Right kidney (tissue), 1 donor: ENCODE measurements at regions not wholly inside any gene's neighbourhood (a gene's known extent, or its start where the extent isn't known, plus 50 kb on each side); places are given as distances from the start of the nearest gene placed in this dataset.
"Not testable (repeated sequence)": the region's sequence is repeated elsewhere in the genome, so short reads cannot be mapped to it uniquely, and the experiment has no call there.

Source experiments
- DNase-seq: peaks from one replicate; pipeline ENCODE4 v3.0.0-alpha.2; 2016

DNA sequence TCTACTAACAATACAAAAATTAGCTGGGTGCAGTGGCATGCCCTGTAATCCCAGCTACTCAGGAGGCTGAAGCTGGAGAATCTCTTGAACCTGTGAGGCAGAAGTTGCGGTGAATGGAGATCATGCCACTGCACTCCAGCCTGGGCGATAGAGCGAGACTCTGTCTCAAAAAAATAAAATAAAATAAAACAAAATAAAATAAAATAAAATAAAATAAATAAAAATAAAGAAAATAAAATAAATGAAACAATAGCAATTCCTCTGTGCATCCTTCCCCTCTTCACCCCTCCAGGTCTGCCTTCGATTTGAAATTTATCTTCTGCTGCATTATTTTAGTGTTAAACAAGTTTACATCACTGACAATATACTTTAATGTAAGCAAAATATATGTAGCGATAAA, 63.0 kb upstream of the UXS1 start:
- no peak for DNase-seq

DNA sequence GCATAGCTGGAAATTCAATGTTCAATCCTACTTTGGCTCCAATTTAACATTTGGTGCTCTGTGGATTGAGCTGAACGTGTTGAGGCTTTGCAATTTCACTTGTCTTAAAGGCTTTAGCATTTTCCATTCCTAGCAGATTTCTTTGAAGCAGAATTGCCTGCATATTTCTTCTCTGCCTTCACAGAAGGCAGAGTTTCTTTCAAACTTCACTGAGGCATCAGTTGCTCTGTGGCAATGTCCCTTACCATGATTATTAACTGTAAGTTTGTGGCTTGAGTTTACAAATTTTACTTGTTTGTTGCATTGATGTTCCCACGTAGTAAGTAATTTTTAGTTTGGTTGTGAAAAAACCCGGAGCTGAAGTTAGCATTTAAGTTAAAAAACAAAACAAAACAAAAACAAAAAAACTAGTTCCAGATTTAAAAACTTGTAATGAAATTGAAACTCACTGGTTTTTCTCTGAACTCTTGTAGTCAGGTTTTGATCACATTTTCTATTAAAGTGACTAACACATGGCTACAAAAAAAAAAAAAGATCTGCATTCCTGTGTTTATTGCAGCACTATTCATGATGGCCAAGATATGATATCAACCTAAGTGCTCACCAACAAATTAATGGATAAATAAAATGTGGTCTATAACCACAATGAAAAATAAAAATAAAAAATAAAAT, 55.2 kb upstream of the UXS1 start:
- DNase-seq, result not testable (repeated sequence)

DNA sequence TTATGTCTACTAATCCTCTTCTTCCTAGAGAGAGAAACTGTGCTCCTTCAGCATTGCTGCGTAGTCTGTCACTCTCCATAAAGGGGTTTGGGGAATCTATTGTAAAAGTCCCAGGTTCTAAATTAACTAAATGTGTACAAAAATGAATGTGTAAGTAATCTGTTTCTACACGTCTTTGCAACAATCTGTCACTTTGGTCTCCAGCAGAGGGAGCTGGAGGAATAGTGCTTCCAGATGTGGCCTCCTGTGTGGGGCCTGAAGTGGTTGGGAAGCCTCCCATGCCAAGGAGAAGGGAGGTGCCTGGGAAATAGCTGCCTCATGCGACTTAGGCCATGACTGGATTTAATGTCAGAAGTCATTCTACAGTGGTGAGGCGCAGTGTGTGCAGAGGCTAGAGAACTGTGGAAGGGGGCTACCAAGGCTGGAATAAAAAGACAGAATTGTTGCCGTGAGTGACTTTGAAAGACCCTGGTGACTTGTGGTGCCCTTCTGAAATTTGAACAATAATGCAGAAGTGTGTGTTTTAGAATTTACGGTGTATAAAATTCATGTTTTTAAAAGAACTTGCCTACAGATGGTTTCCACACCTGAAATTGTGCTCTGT, 54.5 kb upstream of the UXS1 start:
- DNase-seq, result not testable (repeated sequence)
